GM19351 (cell line): ENCODE measurements at regions not wholly inside any gene's neighbourhood (a gene's known extent, or its start where the extent isn't known, plus 50 kb on each side); places are given as distances from the start of the nearest gene placed in this dataset.
"Not testable (repeated sequence)": the region's sequence is repeated elsewhere in the genome, so short reads cannot be mapped to it uniquely, and the experiment has no call there.

ENCODE experiments used
- ATAC-seq: cut with Tn5 transposase; IDR thresholded peaks from one replicate; pipeline ENCODE4 v1.9.1; 2021; ENCODE audit warnings: mild to moderate bottlenecking, moderate library complexity; ENCODE audit not compliant: unreplicated experiment

DNA sequence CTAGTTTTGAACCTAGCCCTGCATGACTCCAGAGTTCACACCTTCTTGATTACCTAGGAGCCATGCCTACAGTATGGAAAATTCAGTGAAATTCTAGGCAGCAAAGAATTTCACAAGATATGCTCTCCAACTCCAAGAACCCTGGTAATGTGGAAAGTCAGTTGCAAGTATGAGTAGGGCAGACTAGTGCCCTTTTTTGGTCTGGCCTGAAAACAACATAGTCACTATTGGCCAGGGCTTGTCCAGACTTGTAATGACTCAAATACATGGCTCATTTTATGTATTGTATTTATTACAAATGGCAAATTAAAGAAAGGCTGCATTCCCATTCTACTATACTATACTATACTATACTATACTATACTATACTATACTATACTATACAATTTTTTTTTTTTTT lies 160.4 kb downstream of the ESM1 start:
- ATAC-seq, result no peak

DNA sequence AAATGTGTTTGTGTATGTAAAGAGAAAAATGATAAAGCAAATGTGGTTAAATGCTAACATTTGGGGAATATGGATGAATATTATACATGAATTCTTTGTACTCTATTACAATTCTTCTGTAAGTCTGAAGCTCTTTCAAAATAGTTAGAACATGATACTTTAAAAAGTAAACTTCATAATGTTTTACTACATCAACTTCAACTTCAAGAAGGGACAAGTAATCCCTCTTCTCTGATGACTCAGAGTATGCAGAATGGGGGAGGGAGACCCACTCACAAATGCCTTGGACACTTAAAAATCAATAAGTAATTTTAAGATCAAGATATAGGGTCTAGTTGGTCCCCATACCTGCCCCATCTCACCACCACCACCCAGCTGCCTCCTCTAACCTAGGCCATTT lies 162.4 kb downstream of the ESM1 start:
- no peak for ATAC-seq

DNA sequence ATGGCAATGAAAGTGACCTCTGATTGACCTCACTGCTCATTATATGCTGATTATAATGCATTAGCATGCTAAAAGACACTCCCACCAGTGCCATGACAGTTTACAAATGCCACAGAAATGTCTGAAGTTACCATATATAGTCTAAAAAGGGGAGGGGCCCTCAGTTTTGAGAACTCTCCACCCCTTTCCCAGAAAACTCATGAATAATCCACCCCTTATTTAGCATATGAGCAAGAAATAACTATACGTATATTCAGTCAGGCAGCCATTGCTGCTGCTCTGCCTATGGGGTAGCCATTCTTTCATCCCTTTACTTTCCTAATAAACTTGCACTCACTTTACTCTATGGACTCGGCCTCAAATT lies 163.1 kb downstream of the ESM1 start:
- ATAC-seq, result no peak

DNA sequence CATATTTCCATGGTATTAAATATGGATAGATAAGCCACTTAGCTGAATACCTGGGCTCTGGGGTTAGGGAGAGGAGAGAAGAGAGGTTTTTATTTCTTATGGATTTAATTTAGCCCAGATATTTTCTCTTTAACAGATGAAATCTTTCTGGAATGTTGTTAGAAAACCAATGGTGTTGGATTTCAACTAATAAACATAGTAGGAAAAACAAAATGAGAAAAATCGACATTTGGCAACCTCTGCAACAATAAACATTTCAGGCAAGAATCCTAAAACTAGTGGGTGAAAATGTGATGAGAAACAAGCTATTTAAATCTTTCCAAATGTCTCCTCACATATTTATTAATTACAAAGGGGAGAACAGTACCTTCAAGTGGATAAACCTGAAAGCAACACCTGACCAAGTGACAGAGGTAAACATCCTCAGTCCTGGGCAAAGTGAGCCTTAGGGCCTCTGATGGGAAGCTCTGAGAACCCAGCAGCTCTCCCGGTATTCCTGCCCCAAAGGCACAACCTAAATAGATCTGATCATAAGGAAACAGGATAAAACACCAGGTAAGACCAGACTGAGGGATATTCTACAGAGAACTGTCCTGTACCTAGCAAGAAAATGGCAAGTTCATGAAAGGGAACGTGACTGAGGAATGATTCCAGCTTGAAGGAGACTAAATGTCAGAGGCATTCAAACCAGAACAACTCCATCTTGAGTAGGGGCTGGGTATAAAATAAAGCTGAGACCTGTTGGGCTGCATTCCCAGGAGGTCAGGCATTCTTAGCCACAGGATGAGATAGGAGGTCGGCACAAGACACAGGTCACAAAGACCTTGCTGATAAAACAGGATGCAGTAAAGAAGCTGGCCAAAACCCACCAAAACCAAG lies 163.7 kb downstream of the ESM1 start:
- ATAC-seq, result no peak

GRCh38 chr5:54820346-54821134 lies 164.9 kb downstream of the ESM1 start:
- no peak for ATAC-seq

GRCh38 chr5:54807421-54807820 lies 178.0 kb downstream of the ESM1 start:
- no peak for ATAC-seq

DNA sequence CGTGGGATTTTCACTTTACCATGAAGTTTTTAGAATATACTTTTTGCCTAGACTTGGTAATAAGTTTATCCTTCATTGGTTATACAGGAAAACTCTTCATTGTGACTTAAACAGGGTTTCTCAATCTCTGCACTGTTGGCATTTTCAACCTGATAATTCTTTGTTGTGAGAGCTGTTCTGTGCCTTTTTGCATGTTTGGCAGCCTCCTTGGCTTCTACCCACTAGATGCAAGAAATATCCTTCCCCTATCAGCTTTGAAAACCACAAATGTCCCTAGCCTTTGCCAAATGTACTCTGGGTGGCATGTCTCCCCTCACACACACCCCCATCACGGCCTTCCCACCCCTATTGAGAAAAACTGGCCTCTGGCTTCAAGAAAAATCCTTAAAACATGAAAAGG lies 180.9 kb downstream of the ESM1 start:
- ATAC-seq, result no peak

DNA sequence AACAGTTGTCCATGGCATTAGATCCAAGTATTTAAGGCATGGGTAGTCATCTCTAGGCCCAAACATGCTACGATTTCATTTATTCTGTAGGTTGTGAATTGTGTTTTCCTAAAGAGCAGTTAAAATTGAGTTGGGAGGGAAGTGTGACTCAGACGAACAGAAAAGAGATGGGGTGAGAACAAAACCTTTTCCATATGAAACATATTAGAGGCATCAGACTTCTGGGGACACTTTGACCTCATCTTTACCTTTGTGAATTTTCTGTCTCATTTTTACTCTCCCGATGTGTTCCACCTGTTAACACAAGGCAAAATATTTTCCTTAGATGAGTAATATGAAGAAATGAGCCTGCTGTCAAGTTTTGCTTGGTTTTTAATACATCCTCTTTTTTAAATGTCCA lies 181.3 kb downstream of the ESM1 start:
- peak; percentile 38 for ATAC-seq

GRCh38 chr5:54803471-54804011 lies 181.9 kb downstream of the ESM1 start:
- no peak for ATAC-seq

DNA sequence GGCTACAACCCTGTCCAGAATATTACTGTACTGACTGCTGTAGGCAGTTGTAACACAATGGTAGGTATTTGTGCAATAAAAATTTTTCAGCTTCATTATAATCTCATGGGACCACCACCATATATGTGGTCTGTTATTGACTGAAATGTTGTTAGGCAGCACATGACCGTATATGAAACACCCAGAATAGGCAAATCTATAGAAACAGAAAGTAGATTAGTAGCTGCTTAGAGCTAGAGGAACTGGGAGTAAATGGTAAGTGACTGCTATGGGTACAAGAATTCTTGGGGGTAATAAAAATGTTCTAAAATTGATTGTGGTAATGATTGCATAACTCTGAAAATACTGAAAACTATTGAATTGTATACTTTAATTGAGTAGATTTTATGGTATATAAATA lies 185.7 kb downstream of the ESM1 start:
- ATAC-seq, result peak; percentile 92

GRCh38 chr5:54795777-54796176 lies 189.6 kb downstream of the ESM1 start:
- ATAC-seq, result no peak

- ATAC-seq, result no peak
Measured at GRCh38 chr5:54795284-54795683, 190.1 kb downstream of the ESM1 start.

GRCh38 chr5:54794135-54794975 lies 191.0 kb downstream of the ESM1 start:
- ATAC-seq, result no peak

DNA sequence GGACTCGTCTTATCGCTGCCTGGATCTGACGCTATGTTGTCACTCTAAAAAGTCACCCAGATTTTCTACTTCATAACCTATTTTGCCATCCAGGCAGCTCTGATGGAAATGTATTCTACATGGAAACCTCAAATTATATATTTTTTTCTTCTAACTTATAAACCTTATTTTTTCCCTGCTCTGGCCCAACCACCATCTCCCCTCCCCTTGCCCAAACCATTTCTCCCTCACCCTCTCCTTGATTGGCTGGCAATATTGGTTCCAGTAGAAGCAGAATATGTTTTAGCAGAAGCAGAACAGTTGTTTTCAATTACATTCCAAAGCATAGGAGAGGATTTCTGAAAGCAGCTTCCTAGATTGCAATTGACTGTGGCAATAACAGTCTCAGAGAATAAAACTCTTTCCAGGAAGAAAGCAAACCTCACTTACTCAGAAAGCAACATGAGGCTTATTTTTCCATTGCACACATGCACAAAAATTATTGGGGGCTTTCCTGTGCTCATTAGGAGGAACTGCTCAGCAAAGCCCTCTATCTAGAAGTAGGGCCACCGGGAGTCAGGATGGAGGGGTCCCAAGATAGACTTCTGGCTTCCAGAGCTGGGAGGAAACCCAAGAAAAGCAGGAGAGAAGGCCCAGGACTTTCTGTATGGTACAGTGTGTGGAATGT lies 191.8 kb downstream of the ESM1 start:
- no peak for ATAC-seq

DNA sequence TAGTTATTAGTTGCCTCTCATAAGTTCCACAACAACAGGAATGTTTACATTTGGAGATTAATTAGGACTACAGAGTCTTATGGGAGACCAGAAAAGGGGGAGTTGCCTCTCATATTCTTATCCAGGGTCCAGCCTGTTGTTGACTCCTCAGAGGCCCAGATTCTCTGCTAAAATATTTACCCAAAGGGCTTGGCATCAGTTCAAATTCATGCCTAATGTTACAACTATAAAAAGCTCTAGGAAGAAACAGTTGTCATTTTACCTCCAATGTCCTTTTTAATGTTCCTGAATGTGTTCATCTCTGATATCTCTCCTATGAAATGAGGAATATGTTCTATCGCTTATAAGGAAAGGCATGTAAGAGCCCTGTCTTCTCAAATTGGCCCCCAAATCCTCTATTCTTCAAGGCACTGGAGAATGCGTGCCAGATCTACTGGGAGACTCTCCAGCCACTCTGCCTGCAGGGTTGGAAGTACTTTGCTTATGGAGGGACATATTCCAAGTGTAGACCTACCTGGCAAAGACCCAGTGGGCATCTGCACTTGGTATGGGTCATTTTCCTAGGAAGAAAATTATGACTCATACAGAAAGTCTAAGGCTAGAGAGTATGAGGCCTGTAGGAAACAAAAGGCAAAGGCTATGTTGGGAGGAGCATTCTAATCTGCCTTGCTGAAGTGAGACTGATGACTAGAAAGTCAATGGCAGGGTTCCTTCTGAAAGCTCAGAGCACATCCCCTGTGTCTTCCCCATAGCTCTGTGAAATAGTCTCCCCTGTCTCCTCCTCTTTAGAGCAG lies 192.6 kb downstream of the ESM1 start:
- ATAC-seq, result no peak

- not testable (repeated sequence) for ATAC-seq
Measured at GRCh38 chr5:54787910-54788309, 197.5 kb downstream of the ESM1 start.

- peak; percentile 92 for ATAC-seq
Measured at GRCh38 chr5:54785729-54786591, 199.4 kb downstream of the ESM1 start.

GRCh38 chr5:54778783-54779182 lies 206.6 kb downstream of the ESM1 start:
- ATAC-seq, result no peak

DNA sequence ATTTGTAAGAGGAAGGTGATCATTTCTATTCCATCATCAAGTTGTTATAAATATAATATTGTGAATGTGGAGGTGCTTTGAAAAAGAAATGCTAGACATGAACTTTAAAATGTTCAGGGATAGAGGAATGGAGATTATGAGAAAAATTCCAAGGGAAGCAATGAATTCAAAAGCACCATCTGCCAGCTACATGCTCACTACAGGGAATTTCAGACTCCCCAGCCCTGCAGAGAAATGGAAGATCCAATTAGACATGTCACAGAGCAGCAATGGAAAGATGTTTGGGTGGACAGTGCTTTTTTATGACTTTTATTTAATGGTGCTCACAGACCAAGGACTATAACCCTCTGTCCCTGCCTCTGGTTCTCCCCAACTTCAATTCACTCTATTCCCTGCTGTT lies 209.7 kb downstream of the ESM1 start:
- no peak for ATAC-seq
